ENCODE measurements at regions not wholly inside any gene's neighbourhood (a gene's known extent, or its start where the extent isn't known, plus 50 kb on each side); places are given as distances from the start of the nearest gene placed in this dataset.

DNA sequence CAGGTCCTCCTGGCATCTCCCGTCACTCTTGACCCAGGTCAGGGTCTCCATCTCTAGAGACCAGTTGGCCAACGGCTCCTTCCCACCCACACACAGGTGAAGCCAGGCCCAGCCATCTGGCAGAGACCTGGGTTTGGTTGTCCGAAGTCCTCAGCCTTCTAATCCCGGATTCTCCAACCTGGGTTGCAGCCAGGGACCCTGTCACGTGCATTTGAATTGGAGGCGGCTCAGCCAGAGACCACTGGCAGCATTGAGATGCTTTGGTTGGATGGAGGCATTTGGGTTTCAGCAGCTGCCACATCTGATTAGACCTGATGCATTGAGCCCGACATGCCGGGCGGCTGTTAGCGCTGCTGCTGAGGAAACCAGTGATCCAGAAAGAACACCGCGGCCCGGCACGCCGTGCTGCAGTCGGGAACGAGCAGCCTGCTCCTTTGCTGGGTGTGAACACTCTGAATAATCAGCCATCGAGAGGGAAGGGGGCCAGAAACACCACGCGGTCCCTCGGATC is 163.2 kb downstream of the BRD1 start:
- Histone ChIP-seq H3K9me3 (no peaks in the 10 kb centered on the region), H3K4me1 (peaks cover 0 to 25% (median 12%) of the 10 kb centered on the region in 12 donors), H3K36me3 (no peaks in the 10 kb centered on the region), H3K27me3 (peaks cover 0 to 41% (median 8%) of the 10 kb centered on the region in 9 donors), H3K4me3 (no peak overlapping the region), H3K27ac (peak overlapping the region in 2 of 12 donors; percentile 13 to 27)
- peak in 2 of 5 donors; percentile 2 to 50 for DNase-seq
- no peak for ATAC-seq
- TF ChIP-seq, protein P1, sequence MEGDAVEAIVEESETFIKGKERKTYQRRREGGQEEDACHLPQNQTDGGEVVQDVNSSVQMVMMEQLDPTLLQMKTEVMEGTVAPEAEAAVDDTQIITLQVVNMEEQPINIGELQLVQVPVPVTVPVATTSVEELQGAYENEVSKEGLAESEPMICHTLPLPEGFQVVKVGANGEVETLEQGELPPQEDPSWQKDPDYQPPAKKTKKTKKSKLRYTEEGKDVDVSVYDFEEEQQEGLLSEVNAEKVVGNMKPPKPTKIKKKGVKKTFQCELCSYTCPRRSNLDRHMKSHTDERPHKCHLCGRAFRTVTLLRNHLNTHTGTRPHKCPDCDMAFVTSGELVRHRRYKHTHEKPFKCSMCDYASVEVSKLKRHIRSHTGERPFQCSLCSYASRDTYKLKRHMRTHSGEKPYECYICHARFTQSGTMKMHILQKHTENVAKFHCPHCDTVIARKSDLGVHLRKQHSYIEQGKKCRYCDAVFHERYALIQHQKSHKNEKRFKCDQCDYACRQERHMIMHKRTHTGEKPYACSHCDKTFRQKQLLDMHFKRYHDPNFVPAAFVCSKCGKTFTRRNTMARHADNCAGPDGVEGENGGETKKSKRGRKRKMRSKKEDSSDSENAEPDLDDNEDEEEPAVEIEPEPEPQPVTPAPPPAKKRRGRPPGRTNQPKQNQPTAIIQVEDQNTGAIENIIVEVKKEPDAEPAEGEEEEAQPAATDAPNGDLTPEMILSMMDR (IDR thresholded peaks at IDR 0.05) = no peak
- no peak for TF ChIP-seq POLR2A (IDR thresholded peaks at IDR 0.05)
- WGBS, 4 donors = 59 to 76% (median 61%) methylated on average over 5 to 21 of the region's 21 CpGs
- intact Hi-C loops (cut with DNase I) = no loop called here

GRCh38 chr22:49663823-49664222 is 163.8 kb downstream of the BRD1 start:
- H3K9me3 ChIP-seq = no peaks in the 10 kb centered on the region
- H3K36me3 ChIP-seq = no peaks in the 10 kb centered on the region
- peaks cover 0 to 31% (median 12%) of the 10 kb centered on the region in 12 donors for H3K4me1 ChIP-seq
- H3K27me3 ChIP-seq = peaks cover 0 to 39% (median 7%) of the 10 kb centered on the region in 9 donors
- H3K27ac ChIP-seq = no peak overlapping the region
- no peak for TF ChIP-seq POLR2A (IDR thresholded peaks at IDR 0.05)
- TF ChIP-seq, protein P1 (IDR thresholded peaks at IDR 0.05) = no peak
- 76 to 93% (median 86%) methylated on average over 5 to 7 of the region's 7 CpGs for WGBS, 4 donors
- no peak overlapping the region for H3K4me3 ChIP-seq
- intact Hi-C loops (cut with DNase I) = no loop called here
- ATAC-seq (no peak), DNase-seq (peak in 2 of 5 donors; percentile 1 to 56)

DNA sequence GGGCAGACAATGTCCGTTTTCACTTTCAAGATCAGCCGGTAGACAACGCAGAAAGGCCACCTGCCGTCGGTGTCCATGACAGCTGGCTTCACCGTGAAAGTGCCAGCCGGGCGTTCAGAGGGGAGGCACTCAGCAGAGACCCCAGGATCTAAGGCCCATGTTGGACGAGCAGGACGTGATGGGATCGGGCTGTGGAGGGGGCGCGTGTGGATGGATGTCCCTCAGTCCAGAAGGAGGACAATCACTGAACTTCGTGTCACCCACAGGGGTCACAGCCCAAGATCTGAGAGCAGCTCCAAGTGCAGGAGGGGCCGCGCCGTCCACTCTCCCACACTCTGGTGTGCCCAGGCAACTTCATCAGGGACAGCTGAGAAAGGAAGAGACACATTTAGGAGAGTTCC is 164.4 kb downstream of the BRD1 start:
- peaks cover 0 to 34% (median 4%) of the 10 kb centered on the region in 9 donors for H3K27me3 ChIP-seq
- H3K4me3 ChIP-seq = no peak overlapping the region
- H3K36me3 ChIP-seq = no peaks in the 10 kb centered on the region
- peaks cover 0 to 36% (median 13%) of the 10 kb centered on the region in 12 donors for H3K4me1 ChIP-seq
- TF ChIP-seq POLR2A (IDR thresholded peaks at IDR 0.05) = no peak
- TF ChIP-seq, protein P1 (IDR thresholded peaks at IDR 0.05) = no peak
- no peak overlapping the region for H3K27ac ChIP-seq
- no peaks in the 10 kb centered on the region for H3K9me3 ChIP-seq
- ATAC-seq = no peak
- peak in 2 of 5 donors; percentile 3 to 43 for DNase-seq
- intact Hi-C loops (cut with DNase I) = no loop called here
- WGBS, 4 donors = 89 to 94% (median 92%) methylated on average over 17 of the region's 17 CpGs

GRCh38 chr22:49662681-49663080 is 165.0 kb downstream of the BRD1 start:
- 78 to 85% (median 84%) methylated on average over 18 of the region's 18 CpGs for WGBS, 4 donors
- peak in 1 of 5 donors; percentile 3 for DNase-seq

More at GRCh38 chr22:49662681-49663080, 165.0 kb downstream of the BRD1 start:
- no peaks in the 10 kb centered on the region for H3K9me3 ChIP-seq
- H3K36me3 ChIP-seq = no peaks in the 10 kb centered on the region
- H3K4me1 ChIP-seq = peaks cover 0 to 42% (median 14%) of the 10 kb centered on the region in 12 donors
- H3K27ac ChIP-seq = no peak overlapping the region
- TF ChIP-seq, protein P1 (IDR thresholded peaks at IDR 0.05) = no peak
- no peak for TF ChIP-seq POLR2A (IDR thresholded peaks at IDR 0.05)
- ATAC-seq = no peak
- intact Hi-C loops (cut with DNase I) = no loop called here
- H3K4me3 ChIP-seq = no peak overlapping the region
- H3K27me3 ChIP-seq = peaks cover 0 to 31% (median 0%) of the 10 kb centered on the region in 9 donors

Measured in heart left ventricle (tissue), 16 donors.